ENCODE measurements at regions not wholly inside any gene's neighbourhood (a gene's known extent, or its start where the extent isn't known, plus 50 kb on each side); places are given as distances from the start of the nearest gene placed in this dataset.
A peak's percentile ranks its signal among the peaks of the same experiment; 100 is the strongest.

DNA sequence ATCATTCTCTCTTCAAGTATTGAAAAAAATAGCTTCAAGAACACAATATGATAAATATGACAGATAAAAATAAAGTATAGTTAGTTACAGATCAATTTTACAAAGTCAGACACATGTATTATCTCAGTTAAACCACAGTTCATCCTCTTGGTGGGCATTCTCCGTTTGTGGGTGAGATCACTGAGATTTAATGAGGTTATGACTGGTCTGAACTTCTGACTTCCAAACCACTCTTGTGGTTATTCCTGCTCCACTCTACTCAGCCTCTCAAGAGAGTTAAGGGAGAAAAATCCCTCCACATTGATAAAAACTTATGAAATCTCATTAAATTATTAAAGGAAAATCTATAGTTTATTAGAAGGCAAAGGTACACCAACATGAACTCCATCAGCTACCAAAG, 229.9 kb upstream of the LRTM1 start:
- Histone ChIP-seq H4K8ac (ENCODE audit: low read depth, low read length) (no peak overlapping the region), H3K4ac (ENCODE audit: low read depth, low read length) (no peak overlapping the region), H2BK120ac (ENCODE audit: insufficient read depth, low read length, poor library complexity) (no peak overlapping the region), H3K4me3 (ENCODE audit: low read depth, low read length) (no peak overlapping the region), H3K27me3 (ENCODE audit: insufficient read depth, low read length) (no peaks in the 10 kb centered on the region), H3K4me2 (ENCODE audit: low read length) (no peak overlapping the region), H4K12ac (ENCODE audit: low read depth, low read length) (no peak overlapping the region), H3K14ac (ENCODE audit: low read length) (no peak overlapping the region), H2AK5ac (ENCODE audit: low read length) (no peak overlapping the region), H3K9me3 (ENCODE audit: insufficient read depth, low read depth, low read length) (no peaks in the 10 kb centered on the region), H3K36me3 (ENCODE audit: control insufficient read depth in 1 of 2, insufficient read depth in 2 of 2, low read length in 2 of 2) (no peaks in the 10 kb centered on the region), H2AFZ (ENCODE audit: insufficient read depth, low read length, poor library complexity) (no peak overlapping the region), H3K18ac (ENCODE audit: low read length) (no peak overlapping the region), H3K79me2 (ENCODE audit: control insufficient read depth, insufficient read depth, low read length, poor library complexity) (peaks cover 2% of the 10 kb centered on the region), H2BK12ac (ENCODE audit: low read length) (no peak overlapping the region), H3K27ac (ENCODE audit: low read depth, low read length) (no peak overlapping the region), H3K23ac (ENCODE audit: low read length) (no peak overlapping the region), H4K91ac (ENCODE audit: low read depth, low read length) (no peak overlapping the region), H3K9ac (ENCODE audit: low read length) (no peak overlapping the region), H3K4me1 (ENCODE audit: control insufficient read depth in 1 of 2, insufficient read depth in 2 of 2, low read length in 2 of 2) (peaks cover 10 to 11% of the 10 kb centered on the region in 2 experiments), H2BK5ac (ENCODE audit: low read depth, low read length, poor library complexity) (no peak overlapping the region), H3K79me1 (ENCODE audit: low read length) (peaks cover 12% of the 10 kb centered on the region)
- WGBS (ENCODE audit: extremely low coverage, insufficient coverage, insufficient read length) = no CpG with 5 or more reads among the region's 1 CpG
- no peak for DNase-seq

DNA sequence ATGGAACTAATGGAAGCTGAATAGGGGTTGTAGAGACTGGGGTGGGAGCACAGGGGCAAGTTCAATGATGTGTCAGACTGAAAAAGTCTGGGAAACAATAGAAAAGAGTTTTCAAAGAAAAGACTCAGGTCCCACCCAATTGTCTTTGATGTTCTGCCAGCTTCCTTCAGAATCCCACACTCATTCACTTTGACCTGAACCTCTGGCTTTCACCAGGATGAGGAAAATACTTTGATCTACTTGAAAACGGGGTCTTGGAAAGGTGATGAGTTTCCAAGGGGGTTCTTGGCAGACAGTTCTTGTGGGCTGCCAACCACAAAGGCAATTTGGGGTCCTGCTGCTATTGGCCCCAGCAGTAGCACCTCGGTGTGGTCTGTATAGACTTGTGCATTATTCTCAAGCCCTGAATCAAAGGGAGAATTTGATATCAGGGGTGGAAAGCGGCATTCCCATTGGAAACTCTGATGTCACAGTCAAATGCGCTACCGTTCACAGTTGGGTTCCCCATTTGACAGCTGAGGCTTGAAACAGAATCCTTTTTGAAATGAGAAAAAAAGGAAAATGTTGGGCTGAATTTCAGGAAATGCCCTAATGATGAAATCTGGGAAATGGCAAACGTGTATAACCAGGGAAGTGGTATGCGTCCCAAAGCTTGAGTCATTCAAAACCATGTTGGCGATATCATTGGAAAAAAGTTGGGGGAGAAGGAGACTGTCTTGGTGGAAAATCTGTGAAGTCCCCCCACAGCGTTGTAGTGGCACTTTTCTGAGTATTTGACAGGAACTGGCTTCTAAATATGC, 229.2 kb upstream of the LRTM1 start:
- Histone ChIP-seq H2AFZ (ENCODE audit: insufficient read depth, low read length, poor library complexity) (no peak overlapping the region), H4K12ac (ENCODE audit: low read depth, low read length) (no peak overlapping the region), H3K9ac (ENCODE audit: low read length) (no peak overlapping the region), H3K36me3 (ENCODE audit: control insufficient read depth in 1 of 2, insufficient read depth in 2 of 2, low read length in 2 of 2) (no peaks in the 10 kb centered on the region), H3K79me1 (ENCODE audit: low read length) (peaks cover 10% of the 10 kb centered on the region), H2BK5ac (ENCODE audit: low read depth, low read length, poor library complexity) (no peak overlapping the region), H3K27me3 (ENCODE audit: insufficient read depth, low read length) (no peaks in the 10 kb centered on the region), H3K4me3 (ENCODE audit: low read depth, low read length) (no peak overlapping the region), H3K14ac (ENCODE audit: low read length) (no peak overlapping the region), H3K27ac (ENCODE audit: low read depth, low read length) (no peak overlapping the region), H3K4me2 (ENCODE audit: low read length) (no peak overlapping the region), H2AK5ac (ENCODE audit: low read length) (peak overlapping the region; percentile 35), H3K4ac (ENCODE audit: low read depth, low read length) (no peak overlapping the region), H3K4me1 (ENCODE audit: control insufficient read depth in 1 of 2, insufficient read depth in 2 of 2, low read length in 2 of 2) (peaks cover 10% of the 10 kb centered on the region in 2 experiments), H4K91ac (ENCODE audit: low read depth, low read length) (no peak overlapping the region), H3K18ac (ENCODE audit: low read length) (no peak overlapping the region), H3K79me2 (ENCODE audit: control insufficient read depth, insufficient read depth, low read length, poor library complexity) (peaks cover 2% of the 10 kb centered on the region), H2BK12ac (ENCODE audit: low read length) (peak overlapping the region; percentile 24), H2BK120ac (ENCODE audit: insufficient read depth, low read length, poor library complexity) (peak overlapping the region; percentile 44), H4K8ac (ENCODE audit: low read depth, low read length) (no peak overlapping the region), H3K9me3 (ENCODE audit: insufficient read depth, low read depth, low read length) (no peaks in the 10 kb centered on the region), H3K23ac (ENCODE audit: low read length) (no peak overlapping the region)
- peak in 1 of 2 donors; percentile 15 for DNase-seq
- no CpG with 5 or more reads among the region's 9 CpGs for WGBS (ENCODE audit: extremely low coverage, insufficient coverage, insufficient read length)

DNA sequence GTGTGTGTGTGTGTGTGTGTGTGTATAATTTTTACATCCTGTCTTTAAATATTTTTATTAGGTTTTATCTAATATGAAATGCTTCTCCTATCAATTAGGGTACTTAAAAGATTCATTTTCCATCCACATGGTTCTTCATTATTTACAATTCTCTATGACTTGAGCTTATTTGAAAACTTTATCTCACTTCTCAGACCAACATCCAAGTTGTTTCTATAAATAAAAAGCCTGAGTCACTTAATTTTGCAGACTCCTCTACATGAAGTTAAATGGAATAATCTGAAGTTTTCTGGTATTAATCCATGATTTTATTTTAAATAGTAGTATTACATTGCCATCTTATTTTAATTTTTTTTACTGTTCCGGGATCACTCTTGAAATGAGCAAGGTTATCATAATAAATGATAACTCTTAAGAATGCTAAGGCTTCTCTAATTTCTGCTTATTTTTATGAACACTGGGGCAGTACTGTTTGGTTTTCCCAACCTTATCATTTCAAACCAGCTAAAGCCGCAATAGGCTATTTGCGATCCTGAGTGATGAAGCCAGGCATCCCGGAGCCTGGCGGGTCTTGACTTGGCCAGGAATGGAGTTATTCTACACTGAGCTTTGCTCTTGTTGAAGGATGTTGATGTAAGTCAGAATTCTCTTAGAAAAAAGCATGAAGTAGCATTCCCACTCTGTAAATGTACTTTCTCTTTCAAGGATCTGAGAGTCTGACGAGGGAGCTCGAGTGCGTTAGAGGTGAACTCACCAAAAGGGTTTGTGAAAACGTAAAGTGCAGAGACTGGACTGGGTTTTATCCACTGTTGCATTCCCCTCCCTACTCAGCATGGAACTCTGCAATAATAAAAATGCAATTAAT, 220.2 kb upstream of the LRTM1 start:
- no peaks in the 10 kb centered on the region for H3K79me2 ChIP-seq (ENCODE audit: control insufficient read depth, insufficient read depth, low read length, poor library complexity)

DNA sequence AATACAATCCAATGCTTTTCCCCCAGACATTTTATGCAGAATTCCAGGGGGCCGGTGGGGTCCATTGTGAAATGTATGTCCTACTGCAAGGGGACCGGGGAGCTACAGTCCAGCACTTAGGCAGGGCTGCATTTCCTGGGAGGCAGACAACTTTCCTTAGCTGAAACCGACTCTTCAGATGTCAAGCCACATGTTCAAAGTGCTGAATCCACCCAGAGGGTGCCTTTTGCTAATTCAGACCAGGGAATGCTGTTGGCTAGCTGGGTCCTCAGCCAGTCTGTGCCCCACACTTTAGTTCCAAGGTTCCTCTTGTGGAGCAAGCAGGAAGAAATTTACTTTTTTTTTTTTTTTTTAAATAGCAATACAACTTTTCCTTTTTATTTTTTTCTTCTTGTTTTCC, 219.5 kb upstream of the LRTM1 start:
- Histone ChIP-seq H4K8ac (ENCODE audit: low read depth, low read length) (no peak overlapping the region), H3K9ac (ENCODE audit: low read length) (no peak overlapping the region), H2BK12ac (ENCODE audit: low read length) (no peak overlapping the region), H4K91ac (ENCODE audit: low read depth, low read length) (no peak overlapping the region), H3K23ac (ENCODE audit: low read length) (no peak overlapping the region), H4K12ac (ENCODE audit: low read depth, low read length) (no peak overlapping the region), H3K4ac (ENCODE audit: low read depth, low read length) (no peak overlapping the region), H3K27ac (ENCODE audit: low read depth, low read length) (no peak overlapping the region), H3K4me1 (ENCODE audit: control insufficient read depth in 1 of 2, insufficient read depth in 2 of 2, low read length in 2 of 2) (no peaks in the 10 kb centered on the region), H3K14ac (ENCODE audit: low read length) (no peak overlapping the region), H2AK5ac (ENCODE audit: low read length) (no peak overlapping the region), H3K27me3 (ENCODE audit: insufficient read depth, low read length) (no peaks in the 10 kb centered on the region), H2BK5ac (ENCODE audit: low read depth, low read length, poor library complexity) (no peak overlapping the region), H3K9me3 (ENCODE audit: insufficient read depth, low read depth, low read length) (no peaks in the 10 kb centered on the region), H3K79me2 (ENCODE audit: control insufficient read depth, insufficient read depth, low read length, poor library complexity) (no peaks in the 10 kb centered on the region), H3K4me2 (ENCODE audit: low read length) (no peak overlapping the region), H3K4me3 (ENCODE audit: low read depth, low read length) (no peak overlapping the region), H3K18ac (ENCODE audit: low read length) (no peak overlapping the region), H2BK120ac (ENCODE audit: insufficient read depth, low read length, poor library complexity) (no peak overlapping the region), H3K79me1 (ENCODE audit: low read length) (no peaks in the 10 kb centered on the region), H3K36me3 (ENCODE audit: control insufficient read depth in 1 of 2, insufficient read depth in 2 of 2, low read length in 2 of 2) (no peaks in the 10 kb centered on the region), H2AFZ (ENCODE audit: insufficient read depth, low read length, poor library complexity) (no peak overlapping the region)
- WGBS (ENCODE audit: extremely low coverage, insufficient coverage, insufficient read length) = no CpG with 5 or more reads among the region's 3 CpGs
- no peak for DNase-seq

More for the DNA sequence above, 220.2 kb upstream of the LRTM1 start:
- Histone ChIP-seq H3K23ac (ENCODE audit: low read length) (no peak overlapping the region), H2AK5ac (ENCODE audit: low read length) (no peak overlapping the region), H3K9me3 (ENCODE audit: insufficient read depth, low read depth, low read length) (no peaks in the 10 kb centered on the region), H3K79me1 (ENCODE audit: low read length) (no peaks in the 10 kb centered on the region), H4K91ac (ENCODE audit: low read depth, low read length) (no peak overlapping the region), H3K4ac (ENCODE audit: low read depth, low read length) (no peak overlapping the region), H3K4me3 (ENCODE audit: low read depth, low read length) (no peak overlapping the region), H3K18ac (ENCODE audit: low read length) (no peak overlapping the region), H3K27ac (ENCODE audit: low read depth, low read length) (no peak overlapping the region), H3K27me3 (ENCODE audit: insufficient read depth, low read length) (no peaks in the 10 kb centered on the region), H3K9ac (ENCODE audit: low read length) (no peak overlapping the region), H2BK12ac (ENCODE audit: low read length) (no peak overlapping the region), H3K36me3 (ENCODE audit: control insufficient read depth in 1 of 2, insufficient read depth in 2 of 2, low read length in 2 of 2) (no peaks in the 10 kb centered on the region), H2BK120ac (ENCODE audit: insufficient read depth, low read length, poor library complexity) (no peak overlapping the region), H2BK5ac (ENCODE audit: low read depth, low read length, poor library complexity) (no peak overlapping the region), H4K12ac (ENCODE audit: low read depth, low read length) (no peak overlapping the region), H3K4me2 (ENCODE audit: low read length) (no peak overlapping the region), H3K4me1 (ENCODE audit: control insufficient read depth in 1 of 2, insufficient read depth in 2 of 2, low read length in 2 of 2) (no peaks in the 10 kb centered on the region), H2AFZ (ENCODE audit: insufficient read depth, low read length, poor library complexity) (no peak overlapping the region), H4K8ac (ENCODE audit: low read depth, low read length) (no peak overlapping the region), H3K14ac (ENCODE audit: low read length) (no peak overlapping the region)
- no peak for DNase-seq
- WGBS (ENCODE audit: extremely low coverage, insufficient coverage, insufficient read length) = no CpG with 5 or more reads among the region's 9 CpGs
